ENCODE measurements at regions not wholly inside any gene's neighbourhood (a gene's known extent, or its start where the extent isn't known, plus 50 kb on each side); places are given as distances from the start of the nearest gene placed in this dataset.

DNA sequence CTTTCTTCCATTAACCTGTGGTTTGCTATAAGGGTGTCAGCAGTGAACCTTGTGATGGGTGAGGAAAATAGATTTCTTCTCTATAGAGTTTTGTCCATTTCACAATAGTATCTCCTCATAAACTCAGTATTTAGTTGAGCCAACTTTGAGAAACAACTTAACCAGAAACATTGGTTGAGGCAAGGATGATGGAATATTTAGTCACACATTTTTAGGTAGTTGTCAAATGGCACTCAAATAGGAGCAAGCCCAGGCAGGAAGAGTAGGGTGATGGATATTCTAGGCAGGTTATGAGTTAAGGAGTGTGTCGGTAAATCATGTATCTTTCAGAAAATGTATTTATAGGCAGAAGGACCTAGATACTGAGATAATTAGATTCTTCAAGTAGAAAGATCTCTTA, 1267.6 kb downstream of the SLC16A7 start:
- TF ChIP-seq CTCF (IDR thresholded peaks at IDR 0.05), result no peak
- no peak for TF ChIP-seq POLR2A (IDR thresholded peaks at IDR 0.05)
